IMR-90 (cell line): ENCODE measurements at regions not wholly inside any gene's neighbourhood (a gene's known extent, or its start where the extent isn't known, plus 50 kb on each side); places are given as distances from the start of the nearest gene placed in this dataset.

Experiments used
- ATAC-seq: fragments of 200-7000 bp; cut with Tn5 transposase; 2 replicates; pipeline ENCODE4 v1.9.1; 2020; ENCODE audit warnings: low read depth, mild to moderate bottlenecking, moderate library complexity
- BruUV-seq: library from RNA; stranded (reverse); fragments of 400-500 nt; replicated peaks from 2 replicates; lab custom pipeline; 2021; lab: Mats Ljungman, UMichigan
- CTCF ChIA-PET: fragments of 300-600 bp; formaldehyde crosslinking; extraction: SDS; loops from one replicate; lab custom pipeline; 2021; ENCODE audit warnings: antibody characterized with exemption; lab: Yijun Ruan, JAX
- POLR2A ChIA-PET: fragments of 300-600 bp; sonication (Branson Sonifier 250); formaldehyde crosslinking; loops from one replicate; lab custom pipeline; 2022; ENCODE audit warnings: antibody characterized with exemption; ENCODE audit not compliant: unreplicated experiment; lab: Charles Lee
- DNase-seq: peaks from one replicate; pipeline ENCODE4 v3.0.0; 2013
- H2AFZ ChIP-seq: replicated peaks from 2 replicates; pipeline ENCODE3; 2013; ENCODE audit warnings: low read length, mild to moderate bottlenecking; ENCODE audit not compliant: poor library complexity
- H2AK5ac ChIP-seq: 2 replicates; pipeline ENCODE4 v1.6.1; 2013; ENCODE audit warnings: low read depth, low read length, inconsistent platforms
- H2AK9ac ChIP-seq: replicated peaks from 2 replicates; pipeline ENCODE3; 2013; ENCODE audit warnings: mild to moderate bottlenecking, low read depth, low read length, moderate library complexity; ENCODE audit not compliant: poor library complexity
- H2BK120ac ChIP-seq: 2 replicates; pipeline ENCODE4 v1.6.1; 2013; ENCODE audit warnings: low read depth, low read length, inconsistent platforms
- H2BK15ac ChIP-seq: 3 replicates; pipeline ENCODE4 v1.6.1; 2013; ENCODE audit warnings: low read depth, low read length, inconsistent platforms
- H2BK20ac ChIP-seq: 2 replicates; pipeline ENCODE4 v1.6.1; 2013; ENCODE audit warnings: low read depth, mild to moderate bottlenecking, inconsistent platforms, low read length, moderate library complexity
- H2BK5ac ChIP-seq: 2 replicates; pipeline ENCODE4 v1.6.1; 2013; ENCODE audit warnings: mild to moderate bottlenecking, low read depth, low read length, inconsistent platforms; ENCODE audit not compliant: poor library complexity, severe bottlenecking
- H3K14ac ChIP-seq: replicated peaks from 2 replicates; pipeline ENCODE4 v1.6.1; 2013; ENCODE audit warnings: low read depth, low read length, inconsistent platforms
- H3K18ac ChIP-seq: 2 replicates; pipeline ENCODE4 v1.6.1; 2013; ENCODE audit warnings: low read depth, low read length, control low read depth
- H3K23ac ChIP-seq: 2 replicates; pipeline ENCODE4 v1.6.1; 2013; ENCODE audit warnings: low read depth, low read length, inconsistent platforms
- H3K27ac ChIP-seq: 2 replicates; pipeline ENCODE4 v1.5.1; 2013; ENCODE audit warnings: mild to moderate bottlenecking, control low read depth, low read length; ENCODE audit not compliant: insufficient read depth
- H3K27me3 ChIP-seq: 2 replicates; pipeline ENCODE4 v1.6.1; 2013; ENCODE audit warnings: low read length; ENCODE audit not compliant: control insufficient read depth, insufficient read depth
- H3K36me3 ChIP-seq: 2 replicates; pipeline ENCODE4 v1.6.1; 2013; ENCODE audit warnings: low read length, mixed read lengths; ENCODE audit not compliant: control insufficient read depth, insufficient read depth
- H3K4ac ChIP-seq: 2 replicates; pipeline ENCODE4 v1.6.1; 2013; ENCODE audit warnings: low read depth, low read length, inconsistent platforms
- H3K4me1 ChIP-seq: 2 replicates; pipeline ENCODE4 v1.6.1; 2013; ENCODE audit warnings: low read length, mixed read lengths; ENCODE audit not compliant: control insufficient read depth, insufficient read depth
- H3K4me2 ChIP-seq: 2 replicates; pipeline ENCODE4 v1.6.1; 2013; ENCODE audit warnings: low read depth, mild to moderate bottlenecking, control low read depth, low read length, moderate library complexity
- H3K4me3 ChIP-seq: 2 replicates; pipeline ENCODE4 v1.5.1; 2013; ENCODE audit warnings: low read depth, mild to moderate bottlenecking, control low read depth, low read length, moderate library complexity; ENCODE audit not compliant: insufficient read depth
- H3K56ac ChIP-seq: 2 replicates; pipeline ENCODE4 v1.6.1; 2013; ENCODE audit warnings: low read length, inconsistent platforms; ENCODE audit not compliant: insufficient read depth; ENCODE audit errors: extremely low read depth
- H3K79me1 ChIP-seq, 2 experiments: 2 replicates each; pipeline ENCODE4 v1.6.1; 2013; ENCODE audit warnings: low read length in 2 of 2, inconsistent platforms in 1 of 2, low read depth in 1 of 2
- H3K9ac ChIP-seq: 2 replicates; pipeline ENCODE4 v1.6.1; 2013; ENCODE audit warnings: low read depth, low read length, control low read depth
- H3K9me1 ChIP-seq: 2 replicates; pipeline ENCODE4 v1.6.1; 2013; ENCODE audit warnings: low read length, inconsistent platforms; ENCODE audit not compliant: insufficient read depth
- H3K9me3 ChIP-seq: 2 replicates; pipeline ENCODE4 v1.6.1; 2013; ENCODE audit warnings: low read length; ENCODE audit not compliant: control insufficient read depth, insufficient read depth
- H4K20me1 ChIP-seq: 2 replicates; pipeline ENCODE4 v1.6.1; 2013; ENCODE audit warnings: low read length, inconsistent platforms; ENCODE audit not compliant: insufficient read depth
- H4K5ac ChIP-seq: 2 replicates; pipeline ENCODE4 v1.6.1; 2013; ENCODE audit warnings: mild to moderate bottlenecking, low read depth, low read length, control low read depth
- H4K8ac ChIP-seq, 2 experiments: 2 replicates each; pipeline ENCODE4 v1.6.1; 2013; ENCODE audit warnings: low read depth in 2 of 2, low read length in 2 of 2, control low read depth in 1 of 2, inconsistent platforms in 1 of 2
- H4K91ac ChIP-seq: 2 replicates; pipeline ENCODE4 v1.6.1; 2013; ENCODE audit warnings: low read depth, low read length, inconsistent platforms; ENCODE audit not compliant: insufficient read depth
- BHLHE40 ChIP-seq: fragments of 150-350 bp; IDR thresholded peaks from 2 replicates; pipeline ENCODE4 v1.6.1; 2016; ENCODE audit warnings: mild to moderate bottlenecking, low read depth, low read length
- CEBPB ChIP-seq: IDR thresholded peaks from 2 replicates; pipeline ENCODE4 v1.6.1; 2012; ENCODE audit warnings: low read depth, low read length, improper control_type of control experiment
- CHD1 ChIP-seq: IDR thresholded peaks from 2 replicates; pipeline ENCODE4 v1.6.1; 2012; ENCODE audit warnings: low read depth, low read length, improper control_type of control experiment
- CTCF ChIP-seq: conservative IDR thresholded peaks from 2 replicates; pipeline ENCODE4 v1.5.1; 2012; ENCODE audit warnings: mild to moderate bottlenecking, low read depth, low read length, improper control_type of control experiment
- ELK1 ChIP-seq: fragments of 150-350 bp; IDR thresholded peaks from 2 replicates; pipeline ENCODE4 v1.6.1; 2016; ENCODE audit warnings: low read depth, mild to moderate bottlenecking, low read length, moderate library complexity, borderline replicate concordance
- FOS ChIP-seq: fragments of 150-350 bp; IDR thresholded peaks from 2 replicates; pipeline ENCODE4 v1.6.1; 2016; ENCODE audit warnings: low read depth, low read length
- MAFK ChIP-seq: IDR thresholded peaks from 2 replicates; pipeline ENCODE4 v1.6.1; 2012; ENCODE audit warnings: low read depth, low read length, improper control_type of control experiment
- MAZ ChIP-seq: IDR thresholded peaks from 2 replicates; pipeline ENCODE4 v1.6.1; 2012; ENCODE audit warnings: low read depth, mild to moderate bottlenecking, low read length, improper control_type of control experiment, moderate library complexity, borderline replicate concordance
- MXI1 ChIP-seq: IDR thresholded peaks from 2 replicates; pipeline ENCODE4 v1.6.1; 2012; ENCODE audit warnings: low read depth, mild to moderate bottlenecking, low read length, moderate library complexity, borderline replicate concordance
- NFE2L2 ChIP-seq: fragments of 150-350 bp; IDR thresholded peaks from 2 replicates; pipeline ENCODE4 v1.6.1; 2016; ENCODE audit warnings: low read depth, mild to moderate bottlenecking, low read length
- POLR2A ChIP-seq: IDR thresholded peaks from 2 replicates; pipeline ENCODE4 v1.6.1; 2012; ENCODE audit warnings: mild to moderate bottlenecking, low read depth, low read length
- RAD21 ChIP-seq: IDR thresholded peaks from 2 replicates; pipeline ENCODE4 v1.6.1; 2012; ENCODE audit warnings: low read length, improper control_type of control experiment
- RCOR1 ChIP-seq: IDR thresholded peaks from 2 replicates; pipeline ENCODE4 v1.6.1; 2012; ENCODE audit warnings: mild to moderate bottlenecking, low read length, improper control_type of control experiment; ENCODE audit not compliant: insufficient replicate concordance
- RFX5 ChIP-seq: IDR thresholded peaks from 2 replicates; pipeline ENCODE4 v1.8.0; 2012; ENCODE audit warnings: low read depth, mild to moderate bottlenecking, low read length, moderate library complexity
- SMC3 ChIP-seq: fragments of 150-350 bp; IDR thresholded peaks from 2 replicates; pipeline ENCODE4 v1.6.1; 2016; ENCODE audit warnings: low read depth, mild to moderate bottlenecking, antibody characterized with exemption, low read length, moderate library complexity
- USF2 ChIP-seq: fragments of 150-350 bp; IDR thresholded peaks from 2 replicates; pipeline ENCODE4 v1.6.1; 2017; ENCODE audit warnings: mild to moderate bottlenecking, antibody characterized with exemption, low read length, low read depth
- WGBS, 2 experiments: methylation state at CpG; one replicate each; pipeline versions ENCODE4 v1.1.5 to v1.1.7; 2013; ENCODE audit warnings: missing lambda C conversion rate in 2 of 2; ENCODE audit not compliant: insufficient read length in 1 of 2; ENCODE audit errors: extremely low coverage in 2 of 2; 5-methylcytosine and 5-hydroxymethylcytosine counted together
- dilution Hi-C: fragments of 300-500 bp; cut with HindIII; formaldehyde crosslinking; loops from one replicate; pipeline ENCODE4 v1.14.3; 2018; ENCODE audit warnings: low sequenced_read_pairs; ENCODE audit not compliant: unreplicated experiment
- in situ Hi-C: fragments of 300-500 bp; cut with MboI; formaldehyde crosslinking; loops from 3 replicates; pipeline ENCODE4 v1.14.3; 2019; ENCODE audit warnings: low sequenced_read_pairs, inconsistent platforms, mixed read lengths
- intact Hi-C: fragments of 100-400 bp; cut with micrococcal nuclease; formaldehyde crosslinking; loops from 2 replicates; pipeline ENCODE4 v1.10.0; 2022

GRCh38 chr7:42792841-42793240 is 119.0 kb downstream of the C7orf25 start:
- CTCF ChIA-PET = no interaction called here
- Histone ChIP-seq H3K4ac (no peak overlapping the region), H3K27me3 (no peaks in the 10 kb centered on the region), H4K20me1 (no peaks in the 10 kb centered on the region), H3K9me3 (no peaks in the 10 kb centered on the region), H2AFZ (no peak overlapping the region), H3K4me3 (no peak overlapping the region), H4K91ac (no peak overlapping the region), H3K36me3 (no peaks in the 10 kb centered on the region), H3K4me2 (no peak overlapping the region), H2AK9ac (no peak overlapping the region), H2BK120ac (no peak overlapping the region), H3K27ac (no peak overlapping the region), H2BK5ac (no peak overlapping the region), H3K9me1 (no peaks in the 10 kb centered on the region), H3K18ac (no peak overlapping the region), H4K8ac (no peak overlapping the region), H2BK15ac (no peak overlapping the region), H2AK5ac (no peak overlapping the region), H3K9ac (no peak overlapping the region), H3K79me1 (no peaks in the 10 kb centered on the region), H2BK20ac (no peak overlapping the region), H4K5ac (no peak overlapping the region), H3K23ac (no peak overlapping the region), H3K56ac (no peak overlapping the region), H3K14ac (no peak overlapping the region), H3K4me1 (no peaks in the 10 kb centered on the region)
- POLR2A ChIA-PET = no interaction called here
- DNase-seq (no peak), ATAC-seq (no peak)
- in situ Hi-C loops (no loop called here), intact Hi-C loops (no loop called here), dilution Hi-C loops (no loop called here)
- BruUV-seq = no TSS peak
- 40% methylated on average over 1 of the region's 3 CpGs; no CpG with 5 or more reads in 1 of the 2 experiments for WGBS, 2 experiments
- no peak for TF ChIP-seq BHLHE40
- no peak for TF ChIP-seq SMC3
- no peak for TF ChIP-seq ELK1
- TF ChIP-seq CTCF = no peak
- TF ChIP-seq MAFK = no peak
- TF ChIP-seq POLR2A = no peak
- TF ChIP-seq MXI1 = no peak
- no peak for TF ChIP-seq RAD21
- no peak for TF ChIP-seq USF2
- no peak for TF ChIP-seq CEBPB
- no peak for TF ChIP-seq RCOR1
- TF ChIP-seq FOS = no peak
- TF ChIP-seq RFX5 = no peak
- no peak for TF ChIP-seq MAZ
- no peak for TF ChIP-seq CHD1
- no peak for TF ChIP-seq NFE2L2
